ENCODE measurements at regions not wholly inside any gene's neighbourhood (a gene's known extent, or its start where the extent isn't known, plus 50 kb on each side); places are given as distances from the start of the nearest gene placed in this dataset.

DNA sequence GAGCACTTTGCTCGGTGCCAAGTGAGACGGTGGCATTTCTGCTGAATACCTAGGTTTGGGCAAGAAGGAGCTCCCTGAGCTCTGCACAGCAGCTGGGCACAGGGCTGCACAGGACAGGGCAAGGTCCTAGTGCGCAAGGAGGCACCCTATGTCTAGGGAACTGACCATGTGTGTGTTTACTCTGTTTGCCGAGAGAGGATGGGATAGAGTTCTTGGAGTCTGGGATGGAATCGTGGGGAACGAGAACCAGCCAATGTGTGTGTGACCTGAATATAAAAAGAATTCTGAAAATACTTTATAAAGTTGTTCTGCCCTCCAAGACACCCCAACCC lies 179.5 kb upstream of the NECTIN1 start (continued):
- TF ChIP-seq, protein P1, sequence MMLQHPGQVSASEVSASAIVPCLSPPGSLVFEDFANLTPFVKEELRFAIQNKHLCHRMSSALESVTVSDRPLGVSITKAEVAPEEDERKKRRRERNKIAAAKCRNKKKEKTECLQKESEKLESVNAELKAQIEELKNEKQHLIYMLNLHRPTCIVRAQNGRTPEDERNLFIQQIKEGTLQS (IDR thresholded peaks at IDR 0.05; ENCODE audit: borderline replicate concordance, extremely low read depth, low read depth, low read length) = no peak
- TF ChIP-seq EZH2 (IDR thresholded peaks at IDR 0.05; ENCODE audit: borderline replicate concordance, control insufficient read depth, low read depth, low read length) = no peak
- TF ChIP-seq IRF4 (IDR thresholded peaks at IDR 0.05; ENCODE audit: low read depth, low read length) = no peak
- no peak for TF ChIP-seq RBBP5 (conservative IDR thresholded peaks at IDR 0.05)

DNA sequence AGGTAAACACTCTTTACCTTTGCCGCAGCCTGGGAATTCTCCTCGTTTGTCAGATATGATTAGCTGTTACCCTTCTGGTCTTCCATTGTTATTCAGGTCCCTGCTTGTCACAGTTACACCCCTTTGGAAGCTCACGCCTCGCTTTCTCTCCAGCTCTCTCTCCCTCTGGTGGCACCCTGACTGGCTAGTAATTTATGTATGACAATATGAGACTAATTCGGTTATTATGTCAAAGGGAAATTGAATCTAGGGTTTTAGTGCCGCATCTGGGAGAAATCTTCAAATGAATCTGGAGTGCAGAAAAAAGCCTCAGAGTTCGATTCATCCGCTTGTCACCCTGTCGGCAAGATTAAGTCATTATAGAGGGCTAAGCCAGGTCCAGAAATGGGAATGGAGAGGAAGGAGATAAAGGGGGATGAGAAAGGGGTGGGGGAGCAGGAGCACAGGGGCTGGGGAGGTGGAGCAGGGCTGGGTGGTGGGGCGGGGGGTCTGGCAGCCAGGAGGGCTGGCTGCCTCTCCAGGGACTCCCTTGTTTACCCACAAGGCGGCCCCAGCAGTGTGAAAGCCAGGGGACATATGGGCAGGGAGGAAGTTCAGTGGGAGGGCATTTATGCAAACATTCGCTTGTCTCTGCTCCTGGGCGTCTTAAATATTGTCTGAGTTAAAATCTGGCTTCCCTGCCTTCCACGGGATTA lies 179.0 kb upstream of the NECTIN1 start:
- ChIA-PET RAD21 (ENCODE audit: unreplicated experiment) (no interaction called here), CTCF (interaction anchor here (0.6 to 1.4 kb wide), 3 partner anchors 10 to 217 kb away, joined by 3 to 6 read pairs (median 3); no protein-coding TSS in a partner anchor), POLR2A (no interaction called here), SMC1A (ENCODE audit: uncharacterized antibody, unreplicated experiment) (no interaction called here)
- H3K27ac ChIP-seq (ENCODE audit: control insufficient read depth, insufficient read depth) = no peak overlapping the region
- no peaks in the 10 kb centered on the region for H3K36me3 ChIP-seq (ENCODE audit: control insufficient read depth in 2 of 2, insufficient read depth in 2 of 2, low read length in 1 of 2)
- in situ Hi-C loops (cut with MboI) (no loop called here), intact Hi-C loops (cut with micrococcal nuclease; ENCODE audit: unreplicated experiment) (no loop called here)
- H3K4me2 ChIP-seq (ENCODE audit: control insufficient read depth, insufficient read depth) = no peak overlapping the region
- no peaks in the 10 kb centered on the region for H3K79me2 ChIP-seq (ENCODE audit: control insufficient read depth, insufficient read depth, low read length)
- FAIRE-seq = no peak
- no peak overlapping the region for H2AFZ ChIP-seq (ENCODE audit: control insufficient read depth, low read depth, low read length)
- DNase-seq (ENCODE audit: low read depth, low spot score) = no peak
- TF ChIP-seq SRF (IDR thresholded peaks at IDR 0.05; ENCODE audit: low read depth in 2 of 2, low read length in 2 of 2) (0 out of 4 replicates have a peak, but pooled peaks of 1 of the 2 experiments have one; percentile 10), SP1 (IDR thresholded peaks at IDR 0.05; ENCODE audit: low read depth, low read length) (no peak)
- no peaks in the 10 kb centered on the region; a peak in 2 of 4 replicates for H3K27me3 ChIP-seq (replicated peaks in 1 of 2; ENCODE audit: control insufficient read depth in 2 of 2, insufficient read depth in 2 of 2, low read length in 1 of 2)
- no peaks in the 10 kb centered on the region for H3K4me1 ChIP-seq (ENCODE audit: control insufficient read depth, insufficient read depth, low read length)
- no peaks in the 10 kb centered on the region; the same call in 1 of the 2 replicates for H4K20me1 ChIP-seq (ENCODE audit: control insufficient read depth, insufficient read depth)
- ATAC-seq = peak; percentile 35; the same call in 2 of the 3 replicates
- 20% methylated on average over 13 of the region's 14 CpGs for WGBS (ENCODE audit: insufficient coverage, insufficient replicate concordance, low lambda C conversion rate, missing lambda C conversion rate)
- no peak overlapping the region for H3K9ac ChIP-seq (ENCODE audit: control insufficient read depth, insufficient read depth, low read length)
- BruUV-seq (replicated peaks) = no TSS peak
- no peak overlapping the region for H3K4me3 ChIP-seq
- no peaks in the 10 kb centered on the region for H3K9me3 ChIP-seq (replicated peaks; ENCODE audit: control insufficient read depth, insufficient read depth, low read length)
